ENCODE measurements at regions not wholly inside any gene's neighbourhood (a gene's known extent, or its start where the extent isn't known, plus 50 kb on each side); places are given as distances from the start of the nearest gene placed in this dataset.
"Not testable (repeated sequence)": the region's sequence is repeated elsewhere in the genome, so short reads cannot be mapped to it uniquely, and the experiment has no call there.

DNA sequence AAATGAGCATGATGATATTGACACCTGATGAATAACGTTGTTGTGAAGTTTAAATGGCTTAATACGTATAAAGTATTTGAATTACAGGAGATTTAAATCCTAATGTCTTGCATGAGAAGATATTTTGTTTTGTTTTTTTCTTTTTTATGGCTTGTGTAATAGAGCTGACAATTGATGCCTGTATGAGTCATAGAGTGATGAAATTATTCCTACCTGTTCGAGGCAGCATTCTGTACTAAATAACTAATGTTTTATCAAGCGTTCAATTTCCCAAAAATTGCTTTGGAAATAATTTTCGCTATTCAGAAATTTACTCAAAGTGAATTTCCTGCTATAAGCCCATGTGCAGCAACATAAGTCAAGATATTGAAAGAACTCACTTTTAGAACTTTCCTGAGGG is 554.0 kb downstream of the PCDH11X start:
- TF ChIP-seq, protein P1, sequence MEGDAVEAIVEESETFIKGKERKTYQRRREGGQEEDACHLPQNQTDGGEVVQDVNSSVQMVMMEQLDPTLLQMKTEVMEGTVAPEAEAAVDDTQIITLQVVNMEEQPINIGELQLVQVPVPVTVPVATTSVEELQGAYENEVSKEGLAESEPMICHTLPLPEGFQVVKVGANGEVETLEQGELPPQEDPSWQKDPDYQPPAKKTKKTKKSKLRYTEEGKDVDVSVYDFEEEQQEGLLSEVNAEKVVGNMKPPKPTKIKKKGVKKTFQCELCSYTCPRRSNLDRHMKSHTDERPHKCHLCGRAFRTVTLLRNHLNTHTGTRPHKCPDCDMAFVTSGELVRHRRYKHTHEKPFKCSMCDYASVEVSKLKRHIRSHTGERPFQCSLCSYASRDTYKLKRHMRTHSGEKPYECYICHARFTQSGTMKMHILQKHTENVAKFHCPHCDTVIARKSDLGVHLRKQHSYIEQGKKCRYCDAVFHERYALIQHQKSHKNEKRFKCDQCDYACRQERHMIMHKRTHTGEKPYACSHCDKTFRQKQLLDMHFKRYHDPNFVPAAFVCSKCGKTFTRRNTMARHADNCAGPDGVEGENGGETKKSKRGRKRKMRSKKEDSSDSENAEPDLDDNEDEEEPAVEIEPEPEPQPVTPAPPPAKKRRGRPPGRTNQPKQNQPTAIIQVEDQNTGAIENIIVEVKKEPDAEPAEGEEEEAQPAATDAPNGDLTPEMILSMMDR (IDR thresholded peaks at IDR 0.05) = not testable (repeated sequence)
- TF ChIP-seq TCF7L2 (IDR thresholded peaks at IDR 0.05; ENCODE audit: low read depth, low read length); POLR2AphosphoS5 (IDR thresholded peaks at IDR 0.05; ENCODE audit: low read depth, low read length); SIN3A (IDR thresholded peaks at IDR 0.05; ENCODE audit: borderline replicate concordance, insufficient read depth, low read depth, low read length): not testable (repeated sequence)
- TF ChIP-seq, protein P2, sequence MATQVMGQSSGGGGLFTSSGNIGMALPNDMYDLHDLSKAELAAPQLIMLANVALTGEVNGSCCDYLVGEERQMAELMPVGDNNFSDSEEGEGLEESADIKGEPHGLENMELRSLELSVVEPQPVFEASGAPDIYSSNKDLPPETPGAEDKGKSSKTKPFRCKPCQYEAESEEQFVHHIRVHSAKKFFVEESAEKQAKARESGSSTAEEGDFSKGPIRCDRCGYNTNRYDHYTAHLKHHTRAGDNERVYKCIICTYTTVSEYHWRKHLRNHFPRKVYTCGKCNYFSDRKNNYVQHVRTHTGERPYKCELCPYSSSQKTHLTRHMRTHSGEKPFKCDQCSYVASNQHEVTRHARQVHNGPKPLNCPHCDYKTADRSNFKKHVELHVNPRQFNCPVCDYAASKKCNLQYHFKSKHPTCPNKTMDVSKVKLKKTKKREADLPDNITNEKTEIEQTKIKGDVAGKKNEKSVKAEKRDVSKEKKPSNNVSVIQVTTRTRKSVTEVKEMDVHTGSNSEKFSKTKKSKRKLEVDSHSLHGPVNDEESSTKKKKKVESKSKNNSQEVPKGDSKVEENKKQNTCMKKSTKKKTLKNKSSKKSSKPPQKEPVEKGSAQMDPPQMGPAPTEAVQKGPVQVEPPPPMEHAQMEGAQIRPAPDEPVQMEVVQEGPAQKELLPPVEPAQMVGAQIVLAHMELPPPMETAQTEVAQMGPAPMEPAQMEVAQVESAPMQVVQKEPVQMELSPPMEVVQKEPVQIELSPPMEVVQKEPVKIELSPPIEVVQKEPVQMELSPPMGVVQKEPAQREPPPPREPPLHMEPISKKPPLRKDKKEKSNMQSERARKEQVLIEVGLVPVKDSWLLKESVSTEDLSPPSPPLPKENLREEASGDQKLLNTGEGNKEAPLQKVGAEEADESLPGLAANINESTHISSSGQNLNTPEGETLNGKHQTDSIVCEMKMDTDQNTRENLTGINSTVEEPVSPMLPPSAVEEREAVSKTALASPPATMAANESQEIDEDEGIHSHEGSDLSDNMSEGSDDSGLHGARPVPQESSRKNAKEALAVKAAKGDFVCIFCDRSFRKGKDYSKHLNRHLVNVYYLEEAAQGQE (IDR thresholded peaks at IDR 0.05; ENCODE audit: insufficient read depth in 1 of 2, low read depth in 2 of 2, low read length in 1 of 2) = not testable (repeated sequence)
